ENCODE measurements at regions not wholly inside any gene's neighbourhood (a gene's known extent, or its start where the extent isn't known, plus 50 kb on each side); places are given as distances from the start of the nearest gene placed in this dataset.

GRCh38 chr17:70608193-70608592 is 438.9 kb downstream of the KCNJ2 start:
- no peak for DNase-seq
- Histone ChIP-seq H3K4me3 (no peak overlapping the region), H3K27ac (replicated peaks) (no peak overlapping the region), H3K9me3 (replicated peaks) (no peaks in the 10 kb centered on the region), H3K27me3 (ENCODE audit: low read depth) (no peaks in the 10 kb centered on the region), H3K36me3 (no peaks in the 10 kb centered on the region), H3K4me1 (no peaks in the 10 kb centered on the region)
- no peak for TF ChIP-seq CTCF (IDR thresholded peaks at IDR 0.05; ENCODE audit: borderline replicate concordance)
- intact Hi-C loops (cut with micrococcal nuclease) = loop anchor here (10.0 kb wide), 1 partner anchor 73 kb away; no protein-coding TSS in a partner anchor

- Histone ChIP-seq H3K27me3 (ENCODE audit: low read depth) (no peaks in the 10 kb centered on the region), H3K4me1 (no peaks in the 10 kb centered on the region), H3K4me3 (no peak overlapping the region), H3K9me3 (replicated peaks) (no peaks in the 10 kb centered on the region), H3K36me3 (no peaks in the 10 kb centered on the region), H3K27ac (replicated peaks) (no peak overlapping the region)
- TF ChIP-seq CTCF (IDR thresholded peaks at IDR 0.05; ENCODE audit: borderline replicate concordance) = no peak
- no peak for DNase-seq
- intact Hi-C loops (cut with micrococcal nuclease) = loop anchor here (10.0 kb wide), 1 partner anchor 74 kb away; no protein-coding TSS in a partner anchor
These were observed 439.6 kb downstream of the KCNJ2 start for GRCh38 chr17:70608957-70609356.

GRCh38 chr17:70609566-70609965 is 440.2 kb downstream of the KCNJ2 start:
- Histone ChIP-seq H3K4me1 (no peaks in the 10 kb centered on the region), H3K36me3 (no peaks in the 10 kb centered on the region), H3K4me3 (no peak overlapping the region), H3K27me3 (ENCODE audit: low read depth) (no peaks in the 10 kb centered on the region), H3K27ac (replicated peaks) (no peak overlapping the region), H3K9me3 (replicated peaks) (no peaks in the 10 kb centered on the region)
- intact Hi-C loops (cut with micrococcal nuclease) = loop anchor here (10.0 kb wide), 1 partner anchor 75 kb away; no protein-coding TSS in a partner anchor
- no peak for DNase-seq
- TF ChIP-seq CTCF (IDR thresholded peaks at IDR 0.05; ENCODE audit: borderline replicate concordance) = no peak

GRCh38 chr17:70610161-70610560 is 440.8 kb downstream of the KCNJ2 start:
- Histone ChIP-seq H3K27ac (replicated peaks) (no peak overlapping the region), H3K4me3 (no peak overlapping the region), H3K9me3 (replicated peaks) (no peaks in the 10 kb centered on the region), H3K36me3 (no peaks in the 10 kb centered on the region), H3K27me3 (ENCODE audit: low read depth) (no peaks in the 10 kb centered on the region), H3K4me1 (no peaks in the 10 kb centered on the region)
- intact Hi-C loops (cut with micrococcal nuclease) = no loop called here
- TF ChIP-seq CTCF (IDR thresholded peaks at IDR 0.05; ENCODE audit: borderline replicate concordance) = no peak
- no peak for DNase-seq

GRCh38 chr17:70613681-70614080 is 444.3 kb downstream of the KCNJ2 start:
- intact Hi-C loops (cut with micrococcal nuclease) = no loop called here
- no peak overlapping the region for H3K27ac ChIP-seq (replicated peaks)
- no peaks in the 10 kb centered on the region for H3K4me1 ChIP-seq
- H3K4me3 ChIP-seq = no peak overlapping the region
- no peaks in the 10 kb centered on the region for H3K36me3 ChIP-seq
- H3K27me3 ChIP-seq (ENCODE audit: low read depth) = no peaks in the 10 kb centered on the region
- H3K9me3 ChIP-seq (replicated peaks) = no peaks in the 10 kb centered on the region
- DNase-seq = no peak
- TF ChIP-seq CTCF (IDR thresholded peaks at IDR 0.05; ENCODE audit: borderline replicate concordance) = no peak

GRCh38 chr17:70615831-70616230 is 446.5 kb downstream of the KCNJ2 start:
- intact Hi-C loops (cut with micrococcal nuclease) = no loop called here
- Histone ChIP-seq H3K4me3 (no peak overlapping the region), H3K9me3 (replicated peaks) (no peaks in the 10 kb centered on the region), H3K27me3 (ENCODE audit: low read depth) (no peaks in the 10 kb centered on the region), H3K36me3 (no peaks in the 10 kb centered on the region), H3K27ac (replicated peaks) (no peak overlapping the region), H3K4me1 (no peaks in the 10 kb centered on the region)
- no peak for DNase-seq
- no peak for TF ChIP-seq CTCF (IDR thresholded peaks at IDR 0.05; ENCODE audit: borderline replicate concordance)
